G401.6 (cell line): ENCODE measurements at regions not wholly inside any gene's neighbourhood (a gene's known extent, or its start where the extent isn't known, plus 50 kb on each side); places are given as distances from the start of the nearest gene placed in this dataset.

Source experiments
- FAIRE-seq: peaks from 2 replicates; lab custom pipeline; 2012; peaks lifted over from hg19 to GRCh38; lab: Jason Lieb, UNC

GRCh38 chr4:18942874-18943273 lies 921.3 kb upstream of the LCORL start:
- FAIRE-seq = no peak

- FAIRE-seq = no peak
Observed at GRCh38 chr4:18938343-18939099, 917.0 kb upstream of the LCORL start.

DNA sequence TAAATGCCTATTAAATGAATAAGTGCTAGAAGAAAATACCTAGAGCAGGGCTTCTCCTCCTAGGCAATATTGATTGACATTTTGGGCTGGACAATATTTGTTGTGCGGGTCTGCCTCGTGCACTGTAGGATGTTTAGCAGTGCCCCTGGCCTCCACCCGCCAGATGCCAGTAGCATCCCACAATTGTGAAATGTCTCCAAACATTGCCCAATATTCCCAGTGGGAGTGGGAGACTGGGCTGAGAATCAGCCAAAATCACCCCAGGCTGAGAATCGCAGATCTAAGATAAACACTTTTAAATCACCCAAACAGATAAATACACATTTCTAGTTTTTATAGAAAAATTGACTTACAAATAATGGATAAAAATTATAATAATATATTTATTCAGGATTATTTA lies 916.2 kb upstream of the LCORL start:
- FAIRE-seq = no peak

DNA sequence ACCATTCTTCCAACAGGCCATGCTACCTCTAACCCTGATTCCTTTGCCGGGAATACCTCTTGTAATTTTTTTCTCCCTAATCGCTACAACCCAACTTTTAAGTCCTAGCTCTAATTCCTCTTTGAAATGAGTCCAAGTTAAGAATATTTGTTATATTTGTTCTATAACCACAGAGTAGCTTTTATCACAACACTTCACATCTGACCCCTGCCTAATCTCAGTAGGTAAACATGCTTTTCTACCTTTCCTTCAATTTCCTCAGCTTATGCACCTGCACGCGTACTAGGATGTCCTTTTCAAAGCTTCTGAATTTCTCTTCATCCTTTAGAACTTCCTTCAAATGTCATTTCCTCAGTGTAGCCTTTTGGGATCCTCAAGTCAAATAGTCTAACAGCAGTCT lies 915.5 kb upstream of the LCORL start:
- no peak for FAIRE-seq

DNA sequence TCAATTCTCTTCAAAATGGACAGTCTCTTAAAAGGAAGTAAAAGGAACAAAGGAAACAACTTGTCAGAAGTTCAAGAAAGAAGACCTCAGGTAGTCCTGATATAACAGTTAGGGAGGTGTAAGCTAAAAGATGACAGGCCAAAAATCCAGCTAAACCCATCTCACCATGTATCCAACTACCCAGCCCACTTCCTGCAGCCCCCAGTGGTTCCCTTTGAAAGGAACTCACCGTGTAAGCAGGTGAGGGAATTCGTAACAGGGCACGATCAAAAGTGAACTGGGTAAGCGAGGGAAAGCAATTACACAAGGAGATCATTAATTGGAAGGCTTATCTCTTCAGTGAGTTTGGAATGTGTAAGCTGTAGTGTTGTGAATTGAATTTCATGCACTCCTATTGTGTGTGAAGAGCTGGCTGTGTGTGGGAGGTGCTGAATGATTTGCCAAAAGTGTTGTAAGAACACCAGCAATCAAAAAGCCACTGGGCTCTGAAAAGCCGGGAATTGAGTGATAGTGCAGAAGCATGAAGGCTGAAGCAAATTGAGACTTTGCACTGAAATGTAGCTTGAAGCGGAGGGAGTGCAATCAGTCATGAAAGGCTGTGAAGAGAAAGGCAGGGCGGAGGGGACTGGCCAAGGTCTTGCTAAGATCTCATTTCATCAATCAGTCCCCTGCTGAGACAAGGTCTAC lies 914.2 kb upstream of the LCORL start:
- FAIRE-seq = no peak

GRCh38 chr4:18934197-18934596 lies 912.6 kb upstream of the LCORL start:
- no peak for FAIRE-seq

GRCh38 chr4:18932730-18933339 lies 911.3 kb upstream of the LCORL start:
- no peak for FAIRE-seq

DNA sequence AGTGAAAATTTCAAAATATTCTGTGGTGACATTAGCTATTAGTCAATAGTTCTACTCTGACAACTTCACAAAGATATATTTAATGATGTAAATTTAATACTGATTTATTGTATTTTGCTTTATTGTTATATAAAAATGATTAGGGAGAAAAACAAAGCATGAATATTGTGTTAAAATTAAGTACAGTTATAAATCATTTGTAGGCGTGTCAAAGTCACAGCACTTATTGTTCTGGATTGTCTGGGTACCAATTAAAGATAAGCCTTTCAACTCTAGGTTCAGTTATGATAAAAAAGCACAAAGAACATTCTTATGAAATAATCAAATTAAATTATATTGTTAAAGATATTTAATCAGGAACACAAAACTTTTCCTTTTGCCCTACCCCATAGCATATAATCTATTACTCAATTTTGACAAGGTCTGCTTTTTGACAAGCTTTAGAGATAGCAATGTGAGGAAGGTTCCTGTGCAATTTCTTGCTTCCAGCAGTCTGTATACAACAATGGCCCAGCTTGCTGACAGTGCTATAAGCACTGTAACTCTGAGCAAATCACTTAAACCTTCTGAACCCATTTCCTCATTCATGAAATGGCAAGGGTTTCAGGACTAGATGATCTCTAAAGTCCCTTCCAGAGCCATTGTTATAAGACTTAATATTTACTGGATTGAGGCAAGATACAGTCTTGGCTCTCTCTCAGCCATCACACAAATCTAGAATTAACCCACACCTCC lies 910.3 kb upstream of the LCORL start:
- no peak for FAIRE-seq

DNA sequence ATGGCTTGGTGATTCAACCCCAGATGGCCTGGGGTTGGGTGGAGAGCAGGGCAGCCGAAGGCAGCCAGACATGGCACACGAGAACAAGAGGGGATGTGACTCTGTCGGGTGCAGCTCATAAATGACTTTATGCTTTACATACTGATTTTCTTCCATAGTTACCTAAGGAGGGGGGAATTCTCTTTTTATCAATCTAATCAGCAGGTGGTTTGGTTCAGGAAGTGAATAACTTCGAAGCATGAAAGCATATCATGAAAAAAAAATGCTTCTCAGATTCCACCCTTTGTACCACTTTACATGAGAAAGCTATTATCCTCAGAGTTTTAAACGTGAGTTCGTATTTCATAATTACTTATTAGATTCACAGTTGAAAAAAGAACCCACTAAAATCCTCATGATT lies 908.9 kb upstream of the LCORL start:
- FAIRE-seq = no peak

- FAIRE-seq = no peak
Observed at GRCh38 chr4:18923496-18924161, 902.1 kb upstream of the LCORL start.

- no peak for FAIRE-seq
Observed at GRCh38 chr4:18917689-18918088, 896.1 kb upstream of the LCORL start.

DNA sequence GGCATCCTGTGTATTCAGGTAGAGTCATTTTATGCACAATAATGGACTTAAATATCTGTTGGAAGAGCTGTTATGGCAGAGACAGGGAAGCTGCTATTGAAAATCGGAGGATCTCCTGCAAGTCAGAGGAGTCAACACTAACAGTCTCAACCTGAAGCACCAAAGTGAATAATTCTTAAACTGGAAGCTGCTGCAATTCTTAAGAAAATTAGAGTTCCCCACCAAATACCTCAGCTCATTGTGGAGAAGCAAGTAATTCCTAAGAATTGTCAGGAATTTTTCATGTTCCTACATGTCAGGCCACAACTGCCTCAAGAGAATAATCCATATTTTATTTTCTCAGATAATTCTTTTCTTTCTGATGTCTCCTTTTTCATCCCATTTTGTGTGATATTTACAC lies 892.6 kb upstream of the LCORL start:
- no peak for FAIRE-seq

DNA sequence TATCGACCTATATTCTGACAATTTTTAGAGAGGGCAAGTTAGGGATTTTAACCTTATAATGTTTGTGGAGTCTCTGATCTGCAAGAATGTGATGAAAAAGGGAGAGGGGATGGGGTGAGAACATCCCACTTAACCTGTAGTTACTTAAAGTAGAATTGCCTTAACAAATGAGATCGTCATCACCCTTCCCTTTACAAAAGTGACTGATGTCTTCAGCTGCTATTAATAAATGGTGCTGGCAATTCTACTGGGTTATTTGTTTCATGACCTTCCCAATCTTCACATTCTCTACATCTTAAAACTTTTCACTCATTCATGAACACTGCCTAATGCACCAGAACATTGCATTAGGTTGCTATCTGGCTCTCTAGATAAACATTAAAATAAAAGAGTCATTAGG lies 873.4 kb upstream of the LCORL start:
- FAIRE-seq = no peak

DNA sequence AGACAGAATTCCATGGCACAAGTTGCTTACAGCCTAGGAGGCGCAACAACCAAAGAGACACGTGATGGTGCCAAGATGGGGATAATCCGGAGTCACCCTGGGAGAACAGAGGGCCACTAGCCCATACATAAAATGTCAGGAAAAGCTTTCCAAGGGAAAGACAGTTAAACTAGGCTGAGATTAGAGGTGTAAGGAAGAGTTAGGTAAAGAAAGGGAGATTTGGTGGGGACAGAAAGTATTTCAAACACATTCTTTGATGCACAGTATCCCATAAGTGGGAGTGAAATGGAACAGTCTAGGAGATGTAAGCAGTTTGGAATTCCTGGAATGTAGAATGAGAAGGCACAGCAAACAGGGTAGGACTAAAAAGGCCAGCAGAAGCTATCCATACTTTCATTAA lies 860.9 kb upstream of the LCORL start:
- no peak for FAIRE-seq

DNA sequence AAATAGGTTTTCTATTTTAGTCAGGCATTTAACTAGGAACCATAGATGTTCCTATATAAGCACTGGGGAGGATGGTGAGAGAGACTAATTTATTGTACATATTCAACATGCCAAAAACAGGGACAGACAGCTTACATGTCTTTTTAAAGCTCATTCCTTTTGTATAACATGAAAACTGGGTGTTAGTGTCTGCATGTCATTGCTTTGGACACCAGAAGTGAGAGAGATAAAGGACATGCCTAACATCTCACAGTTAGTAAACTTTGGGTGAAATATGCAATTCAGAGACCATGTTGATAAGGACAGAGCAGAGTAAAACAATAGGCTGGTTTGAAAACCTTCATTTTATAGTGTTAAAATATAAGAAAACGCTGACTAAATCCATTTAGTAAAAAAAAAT lies 860.0 kb upstream of the LCORL start:
- FAIRE-seq = no peak

GRCh38 chr4:18880871-18881270 lies 859.3 kb upstream of the LCORL start:
- FAIRE-seq = no peak

- no peak for FAIRE-seq
Observed at GRCh38 chr4:18878561-18878960, 857.0 kb upstream of the LCORL start.

- no peak for FAIRE-seq
Observed at GRCh38 chr4:18869166-18869565, 847.6 kb upstream of the LCORL start.

- no peak for FAIRE-seq
Observed at GRCh38 chr4:18860836-18861530, 839.4 kb upstream of the LCORL start.

GRCh38 chr4:18859468-18859867 lies 837.9 kb upstream of the LCORL start:
- FAIRE-seq = no peak

DNA sequence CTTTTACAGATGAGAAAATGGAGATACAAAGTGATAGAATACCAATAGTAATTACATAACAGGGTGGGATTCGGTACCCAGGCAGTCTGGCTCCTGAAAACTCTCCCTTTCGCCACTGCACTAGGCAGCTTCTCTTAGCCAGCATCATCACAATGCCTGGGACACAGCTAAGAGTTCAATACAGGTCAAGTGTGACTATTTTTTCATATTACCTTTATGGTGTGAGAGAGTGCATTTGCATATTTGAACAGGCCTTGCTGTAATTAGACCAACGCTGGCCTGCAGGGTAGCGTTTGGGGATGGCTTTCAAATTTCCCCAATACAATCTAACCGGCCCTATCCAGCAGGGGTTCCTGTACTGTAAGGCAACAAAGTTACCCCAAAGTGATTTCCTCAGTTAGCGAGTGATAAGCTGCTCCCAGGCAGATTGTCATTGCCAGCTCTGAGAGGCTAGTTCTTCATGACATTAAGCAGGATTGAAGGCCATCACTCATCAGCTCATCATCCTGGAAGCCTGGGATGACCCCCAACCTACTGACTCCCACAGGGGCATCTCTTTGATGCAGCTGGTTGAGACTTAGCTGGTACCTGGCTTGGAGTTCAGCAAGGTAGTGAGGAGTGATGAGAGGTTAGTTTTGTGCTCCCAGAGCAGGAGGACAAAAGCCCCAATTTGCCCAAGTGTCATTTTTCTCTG lies 836.8 kb upstream of the LCORL start:
- FAIRE-seq = no peak
